Loucy (cell line): ENCODE measurements at regions not wholly inside any gene's neighbourhood (a gene's known extent, or its start where the extent isn't known, plus 50 kb on each side); places are given as distances from the start of the nearest gene placed in this dataset.

Source experiments
- H2AFZ ChIP-seq: fragments of 200-600 bp; sonication (generic); 2 replicates; pipeline ENCODE4 v1.6.0; 2016; ENCODE audit warnings: antibody characterized with exemption, mild to moderate bottlenecking, low read length, moderate library complexity
- H3F3A ChIP-seq: fragments of 200-600 bp; 2 replicates; pipeline ENCODE4 v1.6.0; 2016; ENCODE audit warnings: antibody characterized with exemption, low read depth, mild to moderate bottlenecking
- H3K27me3 ChIP-seq: fragments of 200-600 bp; sonication (generic); 2 replicates; pipeline ENCODE4 v1.6.1; 2014; ENCODE audit warnings: low read length, mild to moderate bottlenecking; ENCODE audit not compliant: insufficient read depth, poor library complexity, severe bottlenecking
- H3K36me3 ChIP-seq: fragments of 200-600 bp; sonication (generic); 2 replicates; pipeline ENCODE4 v1.6.1; 2016; ENCODE audit warnings: low read length; ENCODE audit not compliant: insufficient read depth
- H3K4me1 ChIP-seq: fragments of 200-600 bp; sonication (generic); 2 replicates; pipeline ENCODE4 v1.5.1; 2014; ENCODE audit warnings: low read length, mild to moderate bottlenecking; ENCODE audit not compliant: insufficient read depth, poor library complexity, severe bottlenecking
- H3K4me2 ChIP-seq: fragments of 200-600 bp; sonication (generic); 2 replicates; pipeline ENCODE4 v1.6.0; 2014; ENCODE audit warnings: antibody characterized with exemption, low read length, low read depth, mild to moderate bottlenecking; ENCODE audit not compliant: poor library complexity, severe bottlenecking
- H3K4me3 ChIP-seq: fragments of 200-600 bp; sonication (generic); 2 replicates; pipeline ENCODE4 v1.5.1; 2014; ENCODE audit warnings: low read length, mild to moderate bottlenecking, mixed read lengths; ENCODE audit not compliant: poor library complexity, severe bottlenecking
- H3K79me2 ChIP-seq: fragments of 200-600 bp; sonication (generic); 2 replicates; pipeline ENCODE4 v1.6.1; 2014; ENCODE audit warnings: low read length; ENCODE audit not compliant: insufficient read depth
- H3K9ac ChIP-seq: fragments of 200-600 bp; sonication (generic); 2 replicates; pipeline ENCODE4 v1.6.0; 2014; ENCODE audit warnings: mild to moderate bottlenecking, low read depth, low read length, moderate library complexity; ENCODE audit not compliant: poor library complexity, severe bottlenecking
- H3K9me2 ChIP-seq: fragments of 200-600 bp; sonication (generic); replicated peaks from 2 replicates; pipeline ENCODE4 v1.6.1; 2016; ENCODE audit warnings: low read depth, low read length, mixed read lengths
- H3K9me3 ChIP-seq: fragments of 200-600 bp; sonication (generic); 2 replicates; pipeline ENCODE4 v1.6.1; 2014; ENCODE audit warnings: mild to moderate bottlenecking, antibody characterized with exemption, low read length, low read depth; ENCODE audit not compliant: insufficient read depth
- H4K20me1 ChIP-seq: fragments of 200-600 bp; sonication (generic); 2 replicates; pipeline ENCODE4 v1.6.0; 2014; ENCODE audit warnings: antibody characterized with exemption, low read length, mild to moderate bottlenecking; ENCODE audit not compliant: insufficient read depth, poor library complexity, severe bottlenecking
- EZH2phosphoT487 ChIP-seq: fragments of 200-600 bp; IDR thresholded peaks from 2 replicates; pipeline ENCODE4 v1.6.1; 2018; ENCODE audit warnings: antibody characterized with exemption, mild to moderate bottlenecking, moderate library complexity, borderline replicate concordance
- TF ChIP-seq, protein P1 (sequence below): fragments of 200-600 bp; sonication (generic); conservative IDR thresholded peaks from 2 replicates; pipeline ENCODE4 v1.5.1; 2014; ENCODE audit warnings: mild to moderate bottlenecking, antibody characterized with exemption, low read length

DNA sequence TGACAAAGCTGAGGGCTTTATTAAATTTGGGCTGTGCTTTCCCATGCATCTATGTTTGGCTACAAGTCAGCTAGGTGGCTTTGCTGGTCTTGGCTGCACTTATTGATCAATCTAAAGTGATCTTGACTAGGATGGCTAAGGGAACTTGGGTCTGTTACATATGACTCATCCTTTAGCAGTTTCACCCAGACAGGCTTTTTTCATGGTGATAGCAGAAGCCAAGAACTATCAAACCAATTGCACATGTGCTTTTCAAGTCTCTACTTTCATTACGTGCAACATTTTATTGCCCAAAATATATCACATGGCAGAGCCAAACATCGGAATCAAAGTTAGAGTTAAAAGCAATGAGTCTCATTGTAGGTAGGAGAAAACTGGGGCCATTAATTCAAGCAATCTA lies 626.3 kb downstream of the TENT5A start:
- no peaks in the 10 kb centered on the region for H3K9me2 ChIP-seq
- H3K79me2 ChIP-seq = no peaks in the 10 kb centered on the region
- H3K4me3 ChIP-seq = no peak overlapping the region
- H3K27me3 ChIP-seq = no peaks in the 10 kb centered on the region
- H4K20me1 ChIP-seq = no peaks in the 10 kb centered on the region
- H3K9ac ChIP-seq = no peak overlapping the region
- H3K4me2 ChIP-seq = no peak overlapping the region
- peaks cover 46% of the 10 kb centered on the region for H3K4me1 ChIP-seq
- TF ChIP-seq, protein P1, sequence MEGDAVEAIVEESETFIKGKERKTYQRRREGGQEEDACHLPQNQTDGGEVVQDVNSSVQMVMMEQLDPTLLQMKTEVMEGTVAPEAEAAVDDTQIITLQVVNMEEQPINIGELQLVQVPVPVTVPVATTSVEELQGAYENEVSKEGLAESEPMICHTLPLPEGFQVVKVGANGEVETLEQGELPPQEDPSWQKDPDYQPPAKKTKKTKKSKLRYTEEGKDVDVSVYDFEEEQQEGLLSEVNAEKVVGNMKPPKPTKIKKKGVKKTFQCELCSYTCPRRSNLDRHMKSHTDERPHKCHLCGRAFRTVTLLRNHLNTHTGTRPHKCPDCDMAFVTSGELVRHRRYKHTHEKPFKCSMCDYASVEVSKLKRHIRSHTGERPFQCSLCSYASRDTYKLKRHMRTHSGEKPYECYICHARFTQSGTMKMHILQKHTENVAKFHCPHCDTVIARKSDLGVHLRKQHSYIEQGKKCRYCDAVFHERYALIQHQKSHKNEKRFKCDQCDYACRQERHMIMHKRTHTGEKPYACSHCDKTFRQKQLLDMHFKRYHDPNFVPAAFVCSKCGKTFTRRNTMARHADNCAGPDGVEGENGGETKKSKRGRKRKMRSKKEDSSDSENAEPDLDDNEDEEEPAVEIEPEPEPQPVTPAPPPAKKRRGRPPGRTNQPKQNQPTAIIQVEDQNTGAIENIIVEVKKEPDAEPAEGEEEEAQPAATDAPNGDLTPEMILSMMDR = no peak
- no peak for TF ChIP-seq EZH2phosphoT487
- H3K9me3 ChIP-seq = peaks cover 3% of the 10 kb centered on the region; the same call in 1 of the 2 replicates
- H3F3A ChIP-seq = peaks cover 3% of the 10 kb centered on the region; the same call in 1 of the 2 replicates
- no peaks in the 10 kb centered on the region for H3K36me3 ChIP-seq
- H2AFZ ChIP-seq = no peak overlapping the region

DNA sequence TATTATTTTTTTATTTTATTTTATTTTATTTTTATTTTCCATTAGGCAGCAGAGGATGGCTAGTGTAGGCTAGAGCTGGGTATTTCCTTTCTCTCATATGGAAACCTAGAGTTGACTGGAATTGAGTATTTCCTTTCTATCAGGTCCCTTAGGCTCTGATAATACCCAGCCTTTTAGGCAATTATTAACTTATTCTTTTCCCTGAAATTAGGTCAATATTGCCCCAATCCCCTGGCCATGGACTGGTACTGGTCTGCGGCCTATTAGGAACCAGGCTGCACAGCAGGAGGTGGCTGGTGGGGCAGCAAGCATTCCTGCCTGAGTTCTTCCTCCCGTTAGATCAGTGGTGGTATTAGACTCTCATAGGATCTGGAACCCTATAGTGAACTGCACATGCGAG lies 632.2 kb downstream of the TENT5A start:
- no peaks in the 10 kb centered on the region for H3K79me2 ChIP-seq
- H3K36me3 ChIP-seq = no peaks in the 10 kb centered on the region
- no peaks in the 10 kb centered on the region for H3K4me1 ChIP-seq
- no peaks in the 10 kb centered on the region for H3F3A ChIP-seq
- no peak for TF ChIP-seq EZH2phosphoT487
- TF ChIP-seq, protein P1 = no peak
- H3K4me2 ChIP-seq = no peak overlapping the region
- no peaks in the 10 kb centered on the region for H3K9me2 ChIP-seq
- H3K27me3 ChIP-seq = no peaks in the 10 kb centered on the region
- no peak overlapping the region for H2AFZ ChIP-seq
- H3K9ac ChIP-seq = no peak overlapping the region
- H3K9me3 ChIP-seq = peaks cover 7% of the 10 kb centered on the region
- no peak overlapping the region for H3K4me3 ChIP-seq
- no peaks in the 10 kb centered on the region for H4K20me1 ChIP-seq

GRCh38 chr6:81105998-81106397 lies 646.5 kb downstream of the TENT5A start:
- Histone ChIP-seq H3K9ac (no peak overlapping the region), H2AFZ (no peak overlapping the region)
- no peak for TF ChIP-seq EZH2phosphoT487
- TF ChIP-seq, protein P1 = peak; percentile 56

More at GRCh38 chr6:81105998-81106397, 646.5 kb downstream of the TENT5A start:
- Histone ChIP-seq H3K27me3 (no peaks in the 10 kb centered on the region), H3K4me2 (no peak overlapping the region), H3K9me3 (peaks cover 9% of the 10 kb centered on the region; the same call in 1 of the 2 replicates), H3K36me3 (no peaks in the 10 kb centered on the region), H3K9me2 (no peaks in the 10 kb centered on the region), H4K20me1 (no peaks in the 10 kb centered on the region), H3K4me1 (no peaks in the 10 kb centered on the region), H3K79me2 (no peaks in the 10 kb centered on the region), H3F3A (no peaks in the 10 kb centered on the region), H3K4me3 (no peak overlapping the region)
